K562 (cell line): ENCODE measurements at regions not wholly inside any gene's neighbourhood (a gene's known extent, or its start where the extent isn't known, plus 50 kb on each side); places are given as distances from the start of the nearest gene placed in this dataset.

Source experiments
- BRCA1 ChIP-seq, 2 experiments: fragments of 450-650 bp in 1 of 2; sonication (generic) in 1 of 2; formaldehyde crosslinking in 1 of 2; IDR thresholded peaks; 2 replicates each; pipeline versions ENCODE4 v1.5.0 to v1.6.1; 2017 to 2020; ENCODE audit warnings: mild to moderate bottlenecking in 1 of 2, missing genetic modification reagents in 1 of 2
- E2F3 ChIP-seq: fragments of 250-450 bp; sonication (Bioruptor Pico); IDR thresholded peaks from 2 replicates; pipeline ENCODE4 v1.4.0; 2020; ENCODE audit warnings: mild to moderate bottlenecking
- ETS2 ChIP-seq: IDR thresholded peaks from 2 replicates; pipeline ENCODE4 v1.6.1; 2016; ENCODE audit warnings: borderline replicate concordance, missing genetic modification characterization, mild to moderate bottlenecking, moderate library complexity, missing compliant biosample characterization; ENCODE audit not compliant: poor library complexity, severe bottlenecking
- ETV5 ChIP-seq: sonication (generic); formaldehyde crosslinking; IDR thresholded peaks from 2 replicates; pipeline ENCODE4 v1.4.0; 2020; ENCODE audit warnings: low read depth, mild to moderate bottlenecking, missing genetic modification reagents
- HMGN3 ChIP-seq: IDR thresholded peaks from 2 replicates; pipeline ENCODE4 v1.6.1; 2011; ENCODE audit warnings: borderline replicate concordance, low read depth, mild to moderate bottlenecking, mixed read lengths, low read length; ENCODE audit not compliant: insufficient read length; ENCODE audit errors: extremely low read depth
- HNRNPUL1 ChIP-seq: fragments of 200-400 bp; formaldehyde crosslinking; IDR thresholded peaks from 2 replicates; pipeline ENCODE4 v1.6.1; 2017; ENCODE audit warnings: low read length
- MTA1 ChIP-seq: fragments of 450-650 bp; IDR thresholded peaks from 2 replicates; pipeline ENCODE4 v1.6.1; 2017; ENCODE audit warnings: borderline replicate concordance
- NFYB ChIP-seq: IDR thresholded peaks from 2 replicates; pipeline ENCODE4 v1.6.1; 2011; ENCODE audit warnings: mild to moderate bottlenecking, moderate library complexity; ENCODE audit not compliant: insufficient read length; ENCODE audit errors: extremely low read depth
- POLR2AphosphoS2 ChIP-seq: IDR thresholded peaks from 2 replicates; pipeline ENCODE4 v1.6.1; 2012; ENCODE audit warnings: low read length, improper control_type of control experiment
- TAF7 ChIP-seq: fragments of 450-650 bp; IDR thresholded peaks from 2 replicates; pipeline ENCODE4 v1.6.1; 2016; ENCODE audit warnings: missing genetic modification characterization, missing compliant biosample characterization
- TRIM28 ChIP-seq: fragments of 450-650 bp; IDR thresholded peaks from 2 replicates; pipeline ENCODE4 v1.6.1; 2017
- U2AF1 ChIP-seq: fragments of 200-400 bp; formaldehyde crosslinking; optimal IDR thresholded peaks from 2 replicates; pipeline ENCODE3; 2017; ENCODE audit warnings: mild to moderate bottlenecking, low read depth, low read length, moderate library complexity
- ZBTB9 ChIP-seq: fragments of 450-650 bp; formaldehyde crosslinking; IDR thresholded peaks from 2 replicates; pipeline ENCODE4 v1.4.0; 2020; ENCODE audit warnings: mild to moderate bottlenecking, moderate library complexity
- ZFPM2 ChIP-seq: fragments of 250-450 bp; sonication (Bioruptor Pico); IDR thresholded peaks from 2 replicates; pipeline ENCODE4 v1.5.1; 2022; ENCODE audit warnings: mild to moderate bottlenecking
- ZNF592 ChIP-seq: fragments of 450-650 bp; IDR thresholded peaks from 2 replicates; pipeline ENCODE4 v1.6.1; 2017; ENCODE audit warnings: antibody characterized with exemption, mild to moderate bottlenecking
- ZNF79 ChIP-seq: fragments of 250-450 bp; sonication (Bioruptor Pico); IDR thresholded peaks from 2 replicates; pipeline ENCODE4 v1.4.0; 2020; ENCODE audit warnings: low read depth, mild to moderate bottlenecking, moderate library complexity
- ZNF830 ChIP-seq: fragments of 250-450 bp; sonication (Bioruptor Pico); IDR thresholded peaks from 2 replicates; pipeline ENCODE4 v1.5.0; 2021; ENCODE audit warnings: mild to moderate bottlenecking
- TF ChIP-seq, protein P1 (sequence below): sonication (generic); formaldehyde crosslinking; IDR thresholded peaks from 2 replicates; pipeline ENCODE4 v1.8.0; 2022; ENCODE audit warnings: mild to moderate bottlenecking, missing genetic modification reagents, borderline replicate concordance

- TF ChIP-seq ETV5 (CRISPR knock-in tag) (no peak), HNRNPUL1 (no peak), ZFPM2 (CRISPR knock-in tag) (no peak), HMGN3 (no peak), ETS2 (tag) (no peak), ZBTB9 (CRISPR knock-in tag) (no peak), NFYB (no peak), U2AF1 (no peak), TRIM28 (no peak), ZNF79 (CRISPR knock-in tag) (no peak), ZNF830 (no peak), POLR2AphosphoS2 (no peak), E2F3 (CRISPR knock-in tag) (no peak), MTA1 (no peak), ZNF592 (peak; percentile 72), BRCA1 (IDR thresholded peaks at IDR 0.05) (no peak), BRCA1 (CRISPR knock-in tag; IDR thresholded peaks at IDR 0.05) (no peak), TAF7 (tag) (no peak)
- TF ChIP-seq, protein P1, sequence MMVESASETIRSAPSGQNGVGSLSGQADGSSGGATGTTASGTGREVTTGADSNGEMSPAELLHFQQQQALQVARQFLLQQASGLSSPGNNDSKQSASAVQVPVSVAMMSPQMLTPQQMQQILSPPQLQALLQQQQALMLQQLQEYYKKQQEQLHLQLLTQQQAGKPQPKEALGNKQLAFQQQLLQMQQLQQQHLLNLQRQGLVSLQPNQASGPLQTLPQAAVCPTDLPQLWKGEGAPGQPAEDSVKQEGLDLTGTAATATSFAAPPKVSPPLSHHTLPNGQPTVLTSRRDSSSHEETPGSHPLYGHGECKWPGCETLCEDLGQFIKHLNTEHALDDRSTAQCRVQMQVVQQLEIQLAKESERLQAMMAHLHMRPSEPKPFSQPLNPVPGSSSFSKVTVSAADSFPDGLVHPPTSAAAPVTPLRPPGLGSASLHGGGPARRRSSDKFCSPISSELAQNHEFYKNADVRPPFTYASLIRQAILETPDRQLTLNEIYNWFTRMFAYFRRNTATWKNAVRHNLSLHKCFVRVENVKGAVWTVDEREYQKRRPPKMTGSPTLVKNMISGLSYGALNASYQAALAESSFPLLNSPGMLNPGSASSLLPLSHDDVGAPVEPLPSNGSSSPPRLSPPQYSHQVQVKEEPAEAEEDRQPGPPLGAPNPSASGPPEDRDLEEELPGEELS (CRISPR knock-in tag), result no peak
Observed at GRCh38 chr9:19650312-19650711, 138.5 kb downstream of the SLC24A2 start (continued).
